NCI-H82 treated with DMSO at 0.1 percent for 48 hours (cell line): ENCODE measurements at regions not wholly inside any gene's neighbourhood (a gene's known extent, or its start where the extent isn't known, plus 50 kb on each side); places are given as distances from the start of the nearest gene placed in this dataset.
A peak's percentile ranks its signal among the peaks of the same experiment; 100 is the strongest.

Source experiments
- DNase-seq: peaks from one replicate; lab custom pipeline; 2025; ENCODE audit not compliant: unreplicated experiment; lab: John Stamatoyannopoulos, UW

DNA sequence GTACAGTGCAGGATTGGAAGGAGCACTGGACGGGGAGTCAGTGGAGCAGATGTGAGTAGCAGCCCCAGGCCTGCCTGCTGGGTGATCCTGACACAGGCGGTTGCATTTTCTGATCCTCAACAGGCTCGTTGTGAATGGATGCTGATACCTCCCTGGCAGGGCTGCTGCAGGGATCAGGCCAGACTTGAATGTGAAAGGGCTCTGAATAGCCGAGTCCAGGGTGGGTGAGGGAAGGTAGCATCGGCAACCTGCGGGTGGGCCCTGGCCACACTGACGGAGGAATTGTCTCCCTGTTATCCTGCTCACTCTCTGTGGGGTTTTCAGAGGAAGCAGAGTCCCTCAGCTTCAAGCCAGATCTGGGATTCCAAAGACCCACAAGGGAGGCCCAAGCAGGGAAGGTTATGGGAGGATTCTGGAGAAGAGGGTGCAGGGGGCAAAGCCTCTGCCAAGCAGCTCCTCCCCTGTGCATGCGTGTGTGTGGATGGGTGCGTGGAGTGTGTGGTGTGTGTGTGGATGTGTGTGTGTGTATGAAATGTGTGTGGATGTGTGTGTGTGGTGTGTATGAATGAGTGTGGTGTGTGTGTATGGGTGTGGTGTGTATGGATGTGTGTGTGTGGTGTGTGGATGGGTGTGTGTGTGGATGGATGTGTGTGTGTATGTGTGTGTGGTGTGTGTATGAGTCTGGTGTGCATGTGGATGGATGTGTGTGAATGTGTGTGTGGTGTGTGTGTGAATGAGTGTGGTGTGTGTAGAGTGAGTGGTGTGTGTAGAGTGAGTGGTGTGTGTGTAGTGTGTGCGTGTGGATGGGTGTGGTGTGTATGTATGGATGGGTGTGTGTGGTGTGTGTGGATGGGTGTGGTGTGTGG is 100.3 kb downstream of the UBIAD1 start:
- no peak for DNase-seq

DNA sequence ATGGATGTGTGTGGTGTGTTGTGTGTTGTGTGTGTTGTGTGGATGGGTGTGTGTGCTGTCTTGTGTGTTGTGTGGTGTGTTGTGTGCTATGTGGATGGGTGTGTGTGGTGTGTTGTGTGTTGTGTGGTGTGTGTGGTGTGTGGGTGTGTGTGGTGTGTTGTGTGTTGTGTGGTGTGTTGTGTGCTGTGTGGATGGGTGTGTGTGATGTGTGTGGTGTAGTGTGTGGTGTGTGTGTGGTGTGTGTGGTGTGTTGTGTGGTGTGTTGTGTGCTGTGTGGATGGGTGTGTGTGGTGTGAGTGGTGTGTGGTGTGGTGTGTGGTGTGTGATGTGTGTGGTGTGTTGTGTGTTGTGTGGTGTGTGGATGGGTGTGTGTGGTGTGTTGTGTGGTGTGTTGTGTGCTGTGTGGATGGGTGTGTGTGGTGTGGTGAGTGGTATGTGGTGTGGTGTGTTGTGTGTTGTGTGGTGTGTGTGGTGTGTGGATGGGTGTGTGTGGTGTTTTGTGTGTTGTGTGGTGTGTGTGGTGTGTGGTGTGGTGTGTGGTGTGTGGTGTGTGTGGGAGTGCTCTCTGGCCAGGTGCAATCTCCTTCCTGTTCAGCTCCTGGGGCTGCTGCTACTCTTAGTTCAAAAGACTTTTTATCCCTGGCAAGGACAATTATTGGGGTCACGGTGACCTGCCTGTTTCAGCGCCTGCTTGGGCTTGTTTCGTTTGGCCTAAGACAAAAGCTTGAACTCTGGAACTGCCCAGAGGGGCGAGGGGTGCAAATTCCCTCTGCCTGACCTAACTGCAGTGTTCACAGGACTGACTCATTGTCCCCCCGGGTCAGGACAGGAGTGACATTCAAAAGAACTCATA is 101.1 kb downstream of the UBIAD1 start:
- DNase-seq: no peak

DNA sequence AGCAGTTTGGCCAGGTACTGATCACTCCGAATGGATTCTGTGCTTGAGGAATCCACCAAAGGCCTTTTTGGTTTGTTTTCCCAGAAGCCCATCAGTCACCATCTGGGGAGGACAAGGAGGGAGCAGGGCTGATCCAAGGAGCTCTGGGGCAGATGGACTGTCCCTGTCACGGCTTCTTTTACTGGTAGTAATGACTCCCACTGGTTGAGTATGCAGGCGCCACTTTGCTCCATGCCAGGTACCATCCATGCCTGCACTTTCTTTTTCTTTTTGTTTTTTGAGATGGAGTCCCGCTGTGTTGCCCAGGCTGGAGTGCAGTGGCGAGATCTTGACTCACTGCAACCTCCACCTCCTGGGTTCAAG is 101.7 kb downstream of the UBIAD1 start:
- DNase-seq: no peak

GRCh38 chr1:11377001-11377583 is 101.9 kb upstream of the DISP3 start:
- DNase-seq: peak; percentile 36

DNA sequence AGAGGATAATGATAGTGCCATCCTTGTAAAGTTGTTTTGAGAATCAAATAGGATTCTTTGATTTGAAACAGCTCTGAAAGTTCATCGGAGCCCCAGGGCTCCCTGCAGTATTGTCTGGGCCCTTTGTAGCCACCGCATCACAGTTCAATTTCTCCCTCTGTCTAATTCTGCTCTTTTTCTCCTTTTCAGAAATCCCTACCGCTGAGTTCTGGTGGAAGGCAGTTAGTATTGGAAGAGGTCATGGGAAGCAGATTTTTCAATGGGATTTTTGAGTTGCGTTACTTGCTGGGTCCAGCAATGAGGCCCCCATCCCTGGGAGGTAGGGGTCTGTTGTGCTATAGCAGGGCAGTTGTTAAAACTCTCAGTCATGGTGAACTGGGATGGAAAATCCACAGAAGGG is 101.0 kb upstream of the DISP3 start:
- DNase-seq: no peak

GRCh38 chr1:11379851-11380250 is 99.1 kb upstream of the DISP3 start:
- peak; percentile 77 for DNase-seq

DNA sequence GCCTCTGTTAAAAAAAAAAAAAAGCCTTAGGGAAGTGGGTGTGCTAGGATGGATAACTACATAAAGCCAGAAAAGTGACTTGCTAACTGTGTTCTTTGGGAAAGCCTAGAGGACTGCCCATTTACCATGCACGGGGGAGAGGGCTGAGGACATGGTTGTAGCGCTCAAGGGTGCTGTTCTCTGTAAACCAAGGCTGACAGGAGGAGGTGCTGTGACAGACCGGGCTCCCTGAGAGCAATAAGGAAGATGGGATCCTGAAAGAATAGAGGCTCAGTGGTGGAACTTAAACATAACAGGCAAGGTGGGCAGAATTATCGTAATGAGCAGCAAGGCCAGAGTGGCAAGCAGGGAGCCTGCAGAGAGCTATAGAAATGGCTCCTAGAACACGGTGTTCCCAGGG is 98.5 kb upstream of the DISP3 start:
- no peak for DNase-seq

- DNase-seq: no peak
These were observed 95.3 kb upstream of the DISP3 start for GRCh38 chr1:11383553-11384169.

DNA sequence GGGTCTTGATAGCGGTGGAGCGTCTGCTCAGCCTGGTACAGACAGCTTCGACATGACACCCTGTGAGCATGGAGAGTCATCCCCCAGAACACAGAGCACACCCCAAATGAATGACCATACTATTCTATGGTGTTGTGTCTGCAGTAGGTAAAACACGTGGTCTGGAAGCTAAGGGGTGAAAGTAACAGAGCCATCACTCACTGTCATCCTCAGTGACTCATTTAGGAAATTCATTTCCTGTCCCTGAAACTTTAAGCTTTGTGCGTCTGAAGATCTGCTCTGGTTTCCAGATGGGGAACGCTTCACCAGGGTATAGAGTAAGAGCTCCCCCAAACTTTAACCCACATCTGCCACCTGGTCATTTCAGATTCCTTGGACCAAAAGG is 94.8 kb upstream of the DISP3 start:
- DNase-seq: no peak

DNA sequence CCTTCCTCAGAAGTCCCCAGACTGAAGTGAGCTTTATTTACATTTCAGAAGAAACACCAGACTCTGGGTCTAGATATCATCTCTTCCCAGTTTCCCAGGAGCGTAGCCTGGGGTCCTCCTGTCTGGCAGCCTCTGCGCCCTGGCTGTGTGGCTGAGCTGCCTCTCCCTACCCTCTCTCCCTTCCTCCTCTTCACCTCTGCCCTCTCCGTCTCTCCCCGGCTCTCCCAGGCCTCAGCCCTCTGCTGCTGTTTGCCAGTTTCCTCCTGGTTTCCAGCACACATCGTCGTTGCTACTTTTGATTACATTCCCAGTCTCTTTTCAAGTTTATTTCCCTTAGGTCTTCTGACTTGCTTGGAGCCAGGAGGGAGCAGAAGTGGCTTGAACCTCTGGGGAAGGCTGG is 91.1 kb upstream of the DISP3 start:
- no peak for DNase-seq

GRCh38 chr1:11388617-11389016 is 90.3 kb upstream of the DISP3 start:
- no peak for DNase-seq

- no peak for DNase-seq
These were observed 87.6 kb upstream of the DISP3 start for GRCh38 chr1:11391327-11391726.

GRCh38 chr1:11391886-11392285 is 87.1 kb upstream of the DISP3 start:
- DNase-seq: no peak

- no peak for DNase-seq
These were observed 84.2 kb upstream of the DISP3 start for GRCh38 chr1:11394592-11395245.

- DNase-seq: no peak
These were observed 83.3 kb upstream of the DISP3 start for GRCh38 chr1:11395616-11396015.

- no peak for DNase-seq
These were observed 81.6 kb upstream of the DISP3 start for GRCh38 chr1:11397151-11397901.

DNA sequence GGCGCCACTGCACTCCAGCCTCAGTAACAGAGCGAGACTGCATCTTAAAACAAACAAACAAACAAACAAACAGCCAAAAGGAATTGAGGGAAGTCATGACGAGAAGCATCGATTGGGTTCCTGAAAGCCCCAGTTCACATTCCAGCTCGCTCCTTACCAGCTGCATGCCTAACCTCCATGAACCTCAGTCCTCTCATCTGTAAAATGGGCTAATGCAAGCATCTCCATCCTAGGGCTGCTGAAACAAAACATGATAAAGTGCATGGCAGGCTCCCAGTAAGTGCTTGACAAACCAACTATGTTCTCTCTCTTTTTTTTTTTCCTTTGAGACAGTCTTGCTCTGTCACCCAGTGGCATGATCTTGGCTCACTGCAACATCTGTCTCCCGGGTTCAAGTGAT is 79.7 kb upstream of the DISP3 start:
- DNase-seq: no peak

DNA sequence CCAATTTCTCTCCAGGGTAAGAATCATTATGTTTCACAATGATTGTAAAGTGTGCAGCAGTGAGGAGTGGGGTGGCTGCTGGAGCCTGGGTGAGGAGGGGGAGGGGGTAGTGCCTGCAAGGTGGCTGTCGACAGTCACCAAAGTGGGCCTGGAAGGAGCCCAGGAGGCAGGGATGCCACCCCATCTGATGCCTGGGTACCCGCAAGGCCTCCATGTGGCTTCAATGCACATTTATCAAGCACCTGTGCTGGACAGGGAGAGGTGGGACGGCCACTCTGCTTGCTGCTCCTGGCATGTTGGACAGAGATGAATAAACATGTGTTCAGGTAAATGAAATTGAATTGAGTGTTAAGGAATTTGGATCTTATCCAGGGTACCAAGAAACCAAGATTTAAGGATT is 78.8 kb upstream of the DISP3 start:
- DNase-seq: no peak

- no peak for DNase-seq
These were observed 78.4 kb upstream of the DISP3 start for GRCh38 chr1:11400567-11400966.

DNA sequence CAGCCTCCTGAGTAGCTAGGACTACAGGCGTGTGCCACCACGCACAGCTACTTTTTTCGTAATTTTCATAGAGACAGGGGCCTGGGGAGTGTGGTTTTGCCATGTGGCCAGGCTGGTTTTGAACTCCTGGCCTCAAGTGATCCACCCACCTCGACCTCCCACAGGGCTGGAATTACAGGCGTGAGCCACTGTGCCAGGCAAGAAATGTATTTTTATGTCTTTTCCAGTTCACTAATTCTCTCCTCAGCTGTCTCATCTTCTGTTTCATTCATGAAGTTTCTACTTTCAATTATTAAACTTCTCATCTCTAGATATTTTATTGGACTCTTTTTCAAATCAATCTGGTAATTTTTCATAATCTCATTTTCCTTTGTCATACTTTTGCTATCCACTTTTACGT is 72.1 kb upstream of the DISP3 start:
- DNase-seq: no peak
